ENCODE measurements at regions not wholly inside any gene's neighbourhood (a gene's known extent, or its start where the extent isn't known, plus 50 kb on each side); places are given as distances from the start of the nearest gene placed in this dataset.

GRCh38 chr16:76835339-76835738, 355.7 kb upstream of the MON1B start:
- no peak overlapping the region for H3K27ac ChIP-seq (ENCODE audit: low read depth, low read length)
- no peak overlapping the region for H3K4me3 ChIP-seq (ENCODE audit: low read depth in 1 of 5, low read length in 5 of 5)
- no peaks in the 10 kb centered on the region for H3K36me3 ChIP-seq (ENCODE audit: control insufficient read depth in 5 of 5, insufficient read depth in 5 of 5, low read length in 5 of 5)
- no peaks in the 10 kb centered on the region for H3K4me1 ChIP-seq (ENCODE audit: control insufficient read depth in 5 of 5, insufficient read depth in 5 of 5, low read length in 5 of 5)
- no peak overlapping the region for H3K9ac ChIP-seq (ENCODE audit: low read length in 5 of 5)
- peaks cover 0 to 8% (median 6%) of the 10 kb centered on the region in 5 donors for H3K9me3 ChIP-seq (ENCODE audit: control insufficient read depth in 5 of 5, low read length in 5 of 5)
- no peaks in the 10 kb centered on the region for H3K27me3 ChIP-seq (ENCODE audit: control insufficient read depth in 5 of 5, insufficient read depth in 4 of 5, low read length in 5 of 5)

GRCh38 chr16:76835779-76836300, 355.1 kb upstream of the MON1B start:
- H3K27me3 ChIP-seq (ENCODE audit: control insufficient read depth in 5 of 5, insufficient read depth in 4 of 5, low read length in 5 of 5): no peaks in the 10 kb centered on the region
- no peak overlapping the region for H3K9ac ChIP-seq (ENCODE audit: low read length in 5 of 5)
- no peaks in the 10 kb centered on the region for H3K36me3 ChIP-seq (ENCODE audit: control insufficient read depth in 5 of 5, insufficient read depth in 5 of 5, low read length in 5 of 5)
- no peak overlapping the region for H3K27ac ChIP-seq (ENCODE audit: low read depth, low read length)
- no peaks in the 10 kb centered on the region for H3K4me1 ChIP-seq (ENCODE audit: control insufficient read depth in 5 of 5, insufficient read depth in 5 of 5, low read length in 5 of 5)
- peaks cover 0 to 8% (median 6%) of the 10 kb centered on the region in 5 donors for H3K9me3 ChIP-seq (ENCODE audit: control insufficient read depth in 5 of 5, low read length in 5 of 5)
- H3K4me3 ChIP-seq (ENCODE audit: low read depth in 1 of 5, low read length in 5 of 5): no peak overlapping the region

GRCh38 chr16:76837872-76838271, 353.1 kb upstream of the MON1B start:
- no peaks in the 10 kb centered on the region for H3K27me3 ChIP-seq (ENCODE audit: control insufficient read depth in 5 of 5, insufficient read depth in 4 of 5, low read length in 5 of 5)
- H3K9me3 ChIP-seq (ENCODE audit: control insufficient read depth in 5 of 5, low read length in 5 of 5): peaks cover 0 to 7% (median 3%) of the 10 kb centered on the region in 5 donors
- H3K27ac ChIP-seq (ENCODE audit: low read depth, low read length): no peak overlapping the region
- no peak overlapping the region for H3K9ac ChIP-seq (ENCODE audit: low read length in 5 of 5)
- no peak overlapping the region for H3K4me3 ChIP-seq (ENCODE audit: low read depth in 1 of 5, low read length in 5 of 5)
- no peaks in the 10 kb centered on the region for H3K4me1 ChIP-seq (ENCODE audit: control insufficient read depth in 5 of 5, insufficient read depth in 5 of 5, low read length in 5 of 5)
- H3K36me3 ChIP-seq (ENCODE audit: control insufficient read depth in 5 of 5, insufficient read depth in 5 of 5, low read length in 5 of 5): no peaks in the 10 kb centered on the region

- H3K4me3 ChIP-seq (ENCODE audit: low read depth in 1 of 5, low read length in 5 of 5): no peak overlapping the region
Measured at GRCh38 chr16:76854234-76854633, 336.8 kb upstream of the MON1B start.

GRCh38 chr16:76856112-76856511, 334.9 kb upstream of the MON1B start:
- Histone ChIP-seq H3K36me3 (ENCODE audit: control insufficient read depth in 5 of 5, insufficient read depth in 5 of 5, low read length in 5 of 5) (no peaks in the 10 kb centered on the region), H3K9me3 (ENCODE audit: control insufficient read depth in 5 of 5, low read length in 5 of 5) (peaks cover 0 to 4% (median 0%) of the 10 kb centered on the region in 5 donors)

More at GRCh38 chr16:76854234-76854633, 336.8 kb upstream of the MON1B start:
- Histone ChIP-seq H3K27ac (ENCODE audit: low read depth, low read length) (no peak overlapping the region), H3K9me3 (ENCODE audit: control insufficient read depth in 5 of 5, low read length in 5 of 5) (peaks cover 0 to 4% (median 0%) of the 10 kb centered on the region in 5 donors), H3K4me1 (ENCODE audit: control insufficient read depth in 5 of 5, insufficient read depth in 5 of 5, low read length in 5 of 5) (no peaks in the 10 kb centered on the region), H3K27me3 (ENCODE audit: control insufficient read depth in 5 of 5, insufficient read depth in 4 of 5, low read length in 5 of 5) (no peaks in the 10 kb centered on the region), H3K36me3 (ENCODE audit: control insufficient read depth in 5 of 5, insufficient read depth in 5 of 5, low read length in 5 of 5) (no peaks in the 10 kb centered on the region), H3K9ac (ENCODE audit: low read length in 5 of 5) (no peak overlapping the region)

GRCh38 chr16:76857402-76857801, 333.6 kb upstream of the MON1B start:
- Histone ChIP-seq H3K4me1 (ENCODE audit: control insufficient read depth in 5 of 5, insufficient read depth in 5 of 5, low read length in 5 of 5) (no peaks in the 10 kb centered on the region), H3K36me3 (ENCODE audit: control insufficient read depth in 5 of 5, insufficient read depth in 5 of 5, low read length in 5 of 5) (no peaks in the 10 kb centered on the region), H3K9ac (ENCODE audit: low read length in 5 of 5) (no peak overlapping the region), H3K4me3 (ENCODE audit: low read depth in 1 of 5, low read length in 5 of 5) (no peak overlapping the region), H3K9me3 (ENCODE audit: control insufficient read depth in 5 of 5, low read length in 5 of 5) (peaks cover 0 to 4% (median 0%) of the 10 kb centered on the region in 5 donors), H3K27me3 (ENCODE audit: control insufficient read depth in 5 of 5, insufficient read depth in 4 of 5, low read length in 5 of 5) (no peaks in the 10 kb centered on the region), H3K27ac (ENCODE audit: low read depth, low read length) (no peak overlapping the region)

More at GRCh38 chr16:76856112-76856511, 334.9 kb upstream of the MON1B start:
- Histone ChIP-seq H3K27me3 (ENCODE audit: control insufficient read depth in 5 of 5, insufficient read depth in 4 of 5, low read length in 5 of 5) (no peaks in the 10 kb centered on the region), H3K9ac (ENCODE audit: low read length in 5 of 5) (no peak overlapping the region), H3K4me1 (ENCODE audit: control insufficient read depth in 5 of 5, insufficient read depth in 5 of 5, low read length in 5 of 5) (no peaks in the 10 kb centered on the region), H3K27ac (ENCODE audit: low read depth, low read length) (no peak overlapping the region), H3K4me3 (ENCODE audit: low read depth in 1 of 5, low read length in 5 of 5) (no peak overlapping the region)

- H3K4me3 ChIP-seq (ENCODE audit: low read depth in 1 of 5, low read length in 5 of 5): no peak overlapping the region
- no peaks in the 10 kb centered on the region for H3K27me3 ChIP-seq (ENCODE audit: control insufficient read depth in 5 of 5, insufficient read depth in 4 of 5, low read length in 5 of 5)
- H3K9me3 ChIP-seq (ENCODE audit: control insufficient read depth in 5 of 5, low read length in 5 of 5): no peaks in the 10 kb centered on the region
- no peaks in the 10 kb centered on the region for H3K4me1 ChIP-seq (ENCODE audit: control insufficient read depth in 5 of 5, insufficient read depth in 5 of 5, low read length in 5 of 5)
- H3K36me3 ChIP-seq (ENCODE audit: control insufficient read depth in 5 of 5, insufficient read depth in 5 of 5, low read length in 5 of 5): no peaks in the 10 kb centered on the region
- H3K27ac ChIP-seq (ENCODE audit: low read depth, low read length): no peak overlapping the region
- no peak overlapping the region for H3K9ac ChIP-seq (ENCODE audit: low read length in 5 of 5)
Measured at GRCh38 chr16:76862901-76863300, 328.1 kb upstream of the MON1B start.

- no peak overlapping the region for H3K4me3 ChIP-seq (ENCODE audit: low read depth in 1 of 5, low read length in 5 of 5)
- H3K36me3 ChIP-seq (ENCODE audit: control insufficient read depth in 5 of 5, insufficient read depth in 5 of 5, low read length in 5 of 5): no peaks in the 10 kb centered on the region
Measured at GRCh38 chr16:76866994-76867393, 324.0 kb upstream of the MON1B start.

GRCh38 chr16:76875898-76876297, 315.1 kb upstream of the MON1B start:
- Histone ChIP-seq H3K36me3 (ENCODE audit: control insufficient read depth in 5 of 5, insufficient read depth in 5 of 5, low read length in 5 of 5) (no peaks in the 10 kb centered on the region), H3K4me1 (ENCODE audit: control insufficient read depth in 5 of 5, insufficient read depth in 5 of 5, low read length in 5 of 5) (no peaks in the 10 kb centered on the region), H3K9me3 (ENCODE audit: control insufficient read depth in 5 of 5, low read length in 5 of 5) (no peaks in the 10 kb centered on the region), H3K27me3 (ENCODE audit: control insufficient read depth in 5 of 5, insufficient read depth in 4 of 5, low read length in 5 of 5) (no peaks in the 10 kb centered on the region), H3K9ac (ENCODE audit: low read length in 5 of 5) (no peak overlapping the region), H3K27ac (ENCODE audit: low read depth, low read length) (no peak overlapping the region), H3K4me3 (ENCODE audit: low read depth in 1 of 5, low read length in 5 of 5) (no peak overlapping the region)

More at GRCh38 chr16:76866994-76867393, 324.0 kb upstream of the MON1B start:
- no peaks in the 10 kb centered on the region for H3K27me3 ChIP-seq (ENCODE audit: control insufficient read depth in 5 of 5, insufficient read depth in 4 of 5, low read length in 5 of 5)
- no peaks in the 10 kb centered on the region for H3K4me1 ChIP-seq (ENCODE audit: control insufficient read depth in 5 of 5, insufficient read depth in 5 of 5, low read length in 5 of 5)
- H3K27ac ChIP-seq (ENCODE audit: low read depth, low read length): no peak overlapping the region
- H3K9me3 ChIP-seq (ENCODE audit: control insufficient read depth in 5 of 5, low read length in 5 of 5): no peaks in the 10 kb centered on the region
- no peak overlapping the region for H3K9ac ChIP-seq (ENCODE audit: low read length in 5 of 5)

- Histone ChIP-seq H3K9me3 (ENCODE audit: control insufficient read depth in 5 of 5, low read length in 5 of 5) (no peaks in the 10 kb centered on the region), H3K36me3 (ENCODE audit: control insufficient read depth in 5 of 5, insufficient read depth in 5 of 5, low read length in 5 of 5) (no peaks in the 10 kb centered on the region), H3K4me3 (ENCODE audit: low read depth in 1 of 5, low read length in 5 of 5) (no peak overlapping the region), H3K4me1 (ENCODE audit: control insufficient read depth in 5 of 5, insufficient read depth in 5 of 5, low read length in 5 of 5) (no peaks in the 10 kb centered on the region), H3K27ac (ENCODE audit: low read depth, low read length) (no peak overlapping the region), H3K9ac (ENCODE audit: low read length in 5 of 5) (no peak overlapping the region), H3K27me3 (ENCODE audit: control insufficient read depth in 5 of 5, insufficient read depth in 4 of 5, low read length in 5 of 5) (no peaks in the 10 kb centered on the region)
Measured at GRCh38 chr16:76879420-76879819, 311.6 kb upstream of the MON1B start.
